HL-60 (cell line): ENCODE measurements at regions not wholly inside any gene's neighbourhood (a gene's known extent, or its start where the extent isn't known, plus 50 kb on each side); places are given as distances from the start of the nearest gene placed in this dataset.

Experiments used
- GABPA ChIP-seq: IDR thresholded peaks from 2 replicates; pipeline ENCODE4 v1.6.1; 2012; ENCODE audit warnings: low read depth
- POLR2AphosphoS5 ChIP-seq: IDR thresholded peaks from 2 replicates; pipeline ENCODE4 v1.6.1; 2012; ENCODE audit warnings: low read depth
- SPI1 ChIP-seq: IDR thresholded peaks from 2 replicates; pipeline ENCODE4 v1.6.1; 2012; ENCODE audit warnings: low read depth, mild to moderate bottlenecking, borderline replicate concordance
- TF ChIP-seq, protein P1 (sequence below): IDR thresholded peaks from one replicate; pipeline ENCODE4 v1.5.1; 2011; ENCODE audit warnings: low read length, control low read depth, inconsistent platforms; ENCODE audit not compliant: insufficient read depth
- TF ChIP-seq, protein P2 (sequence below): IDR thresholded peaks from 2 replicates; pipeline ENCODE4 v1.6.1; 2012; ENCODE audit warnings: low read depth; ENCODE audit not compliant: insufficient replicate concordance

DNA sequence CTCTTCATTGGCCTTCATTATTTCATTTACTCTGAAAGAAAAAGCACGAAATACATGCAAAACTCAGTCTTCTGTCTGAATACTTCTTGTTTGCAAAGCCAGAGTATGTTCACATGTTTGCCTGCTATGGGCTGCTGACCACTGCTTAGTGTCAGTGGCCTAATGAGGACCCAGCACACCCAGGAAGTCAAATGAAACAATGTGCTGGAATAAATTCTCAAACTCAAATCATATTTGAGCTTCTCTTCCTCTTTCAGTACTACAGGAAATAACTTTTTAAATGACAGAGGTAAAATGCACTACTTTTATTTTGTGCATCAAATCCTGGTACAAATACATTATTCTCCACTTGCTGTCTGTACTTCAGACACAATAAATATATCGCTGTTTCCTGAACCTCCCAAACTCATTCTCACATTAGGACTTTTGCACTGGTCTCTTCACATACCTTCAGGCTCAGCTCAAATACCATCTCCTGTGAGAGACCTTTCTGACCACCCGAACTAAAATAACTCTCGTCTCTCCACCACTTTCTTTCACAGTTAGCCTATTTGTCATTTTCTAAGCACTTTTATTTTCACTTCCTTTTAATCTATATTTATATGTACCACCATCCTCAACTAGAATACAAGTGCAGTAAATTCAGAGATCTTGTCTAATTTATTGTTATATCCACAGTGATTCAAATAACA is 176.8 kb downstream of the TUSC7 start:
- TF ChIP-seq, protein P1, sequence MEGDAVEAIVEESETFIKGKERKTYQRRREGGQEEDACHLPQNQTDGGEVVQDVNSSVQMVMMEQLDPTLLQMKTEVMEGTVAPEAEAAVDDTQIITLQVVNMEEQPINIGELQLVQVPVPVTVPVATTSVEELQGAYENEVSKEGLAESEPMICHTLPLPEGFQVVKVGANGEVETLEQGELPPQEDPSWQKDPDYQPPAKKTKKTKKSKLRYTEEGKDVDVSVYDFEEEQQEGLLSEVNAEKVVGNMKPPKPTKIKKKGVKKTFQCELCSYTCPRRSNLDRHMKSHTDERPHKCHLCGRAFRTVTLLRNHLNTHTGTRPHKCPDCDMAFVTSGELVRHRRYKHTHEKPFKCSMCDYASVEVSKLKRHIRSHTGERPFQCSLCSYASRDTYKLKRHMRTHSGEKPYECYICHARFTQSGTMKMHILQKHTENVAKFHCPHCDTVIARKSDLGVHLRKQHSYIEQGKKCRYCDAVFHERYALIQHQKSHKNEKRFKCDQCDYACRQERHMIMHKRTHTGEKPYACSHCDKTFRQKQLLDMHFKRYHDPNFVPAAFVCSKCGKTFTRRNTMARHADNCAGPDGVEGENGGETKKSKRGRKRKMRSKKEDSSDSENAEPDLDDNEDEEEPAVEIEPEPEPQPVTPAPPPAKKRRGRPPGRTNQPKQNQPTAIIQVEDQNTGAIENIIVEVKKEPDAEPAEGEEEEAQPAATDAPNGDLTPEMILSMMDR: no peak
- no peak for TF ChIP-seq POLR2AphosphoS5
- TF ChIP-seq, protein P2, sequence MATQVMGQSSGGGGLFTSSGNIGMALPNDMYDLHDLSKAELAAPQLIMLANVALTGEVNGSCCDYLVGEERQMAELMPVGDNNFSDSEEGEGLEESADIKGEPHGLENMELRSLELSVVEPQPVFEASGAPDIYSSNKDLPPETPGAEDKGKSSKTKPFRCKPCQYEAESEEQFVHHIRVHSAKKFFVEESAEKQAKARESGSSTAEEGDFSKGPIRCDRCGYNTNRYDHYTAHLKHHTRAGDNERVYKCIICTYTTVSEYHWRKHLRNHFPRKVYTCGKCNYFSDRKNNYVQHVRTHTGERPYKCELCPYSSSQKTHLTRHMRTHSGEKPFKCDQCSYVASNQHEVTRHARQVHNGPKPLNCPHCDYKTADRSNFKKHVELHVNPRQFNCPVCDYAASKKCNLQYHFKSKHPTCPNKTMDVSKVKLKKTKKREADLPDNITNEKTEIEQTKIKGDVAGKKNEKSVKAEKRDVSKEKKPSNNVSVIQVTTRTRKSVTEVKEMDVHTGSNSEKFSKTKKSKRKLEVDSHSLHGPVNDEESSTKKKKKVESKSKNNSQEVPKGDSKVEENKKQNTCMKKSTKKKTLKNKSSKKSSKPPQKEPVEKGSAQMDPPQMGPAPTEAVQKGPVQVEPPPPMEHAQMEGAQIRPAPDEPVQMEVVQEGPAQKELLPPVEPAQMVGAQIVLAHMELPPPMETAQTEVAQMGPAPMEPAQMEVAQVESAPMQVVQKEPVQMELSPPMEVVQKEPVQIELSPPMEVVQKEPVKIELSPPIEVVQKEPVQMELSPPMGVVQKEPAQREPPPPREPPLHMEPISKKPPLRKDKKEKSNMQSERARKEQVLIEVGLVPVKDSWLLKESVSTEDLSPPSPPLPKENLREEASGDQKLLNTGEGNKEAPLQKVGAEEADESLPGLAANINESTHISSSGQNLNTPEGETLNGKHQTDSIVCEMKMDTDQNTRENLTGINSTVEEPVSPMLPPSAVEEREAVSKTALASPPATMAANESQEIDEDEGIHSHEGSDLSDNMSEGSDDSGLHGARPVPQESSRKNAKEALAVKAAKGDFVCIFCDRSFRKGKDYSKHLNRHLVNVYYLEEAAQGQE: no peak
- no peak for TF ChIP-seq SPI1
- no peak for TF ChIP-seq GABPA
